GM10266 (cell line): ENCODE measurements at regions not wholly inside any gene's neighbourhood (a gene's known extent, or its start where the extent isn't known, plus 50 kb on each side); places are given as distances from the start of the nearest gene placed in this dataset.

Experiments used
- DNase-seq: peaks from one replicate; pipeline ENCODE4 v3.0.0; 2012; ENCODE audit errors: extremely low spot score
- CTCF ChIP-seq: IDR thresholded peaks from 2 replicates; pipeline ENCODE4 v1.5.1; 2012; ENCODE audit warnings: mild to moderate bottlenecking, low read depth; ENCODE audit not compliant: control insufficient read depth, insufficient read depth; ENCODE audit errors: missing control alignments

GRCh38 chr7:69217516-69218350, 380.5 kb upstream of the AUTS2 start:
- TF ChIP-seq CTCF, result no peak

GRCh38 chr7:69218576-69218975, 379.7 kb upstream of the AUTS2 start:
- TF ChIP-seq CTCF, result no peak
- DNase-seq, result no peak

More at GRCh38 chr7:69217516-69218350, 380.5 kb upstream of the AUTS2 start:
- DNase-seq, result no peak

GRCh38 chr7:69219381-69219780, 378.9 kb upstream of the AUTS2 start:
- no peak for TF ChIP-seq CTCF
- DNase-seq, result no peak

- DNase-seq, result no peak
Measured at GRCh38 chr7:69225259-69225943, 372.9 kb upstream of the AUTS2 start.

GRCh38 chr7:69228212-69228811, 370.0 kb upstream of the AUTS2 start:
- TF ChIP-seq CTCF, result no peak
- DNase-seq, result no peak

More at GRCh38 chr7:69225259-69225943, 372.9 kb upstream of the AUTS2 start:
- TF ChIP-seq CTCF, result no peak

GRCh38 chr7:69232445-69233376, 365.6 kb upstream of the AUTS2 start:
- DNase-seq, result no peak
- no peak for TF ChIP-seq CTCF
